DND-41 (cell line): ENCODE measurements at regions not wholly inside any gene's neighbourhood (a gene's known extent, or its start where the extent isn't known, plus 50 kb on each side); places are given as distances from the start of the nearest gene placed in this dataset.

Experiments
- EZH2 ChIP-seq: IDR thresholded peaks from 3 replicates; pipeline ENCODE4 v1.6.1; 2012; ENCODE audit warnings: borderline replicate concordance, low read depth, mild to moderate bottlenecking, moderate library complexity, low read length, inconsistent platforms; ENCODE audit not compliant: severe bottlenecking
- TF ChIP-seq, protein P1 (sequence below): IDR thresholded peaks from 2 replicates; pipeline ENCODE4 v1.5.1; 2012; ENCODE audit warnings: borderline replicate concordance, low read length, moderate library complexity, mild to moderate bottlenecking; ENCODE audit not compliant: poor library complexity, severe bottlenecking; ENCODE audit errors: extremely low read depth

DNA sequence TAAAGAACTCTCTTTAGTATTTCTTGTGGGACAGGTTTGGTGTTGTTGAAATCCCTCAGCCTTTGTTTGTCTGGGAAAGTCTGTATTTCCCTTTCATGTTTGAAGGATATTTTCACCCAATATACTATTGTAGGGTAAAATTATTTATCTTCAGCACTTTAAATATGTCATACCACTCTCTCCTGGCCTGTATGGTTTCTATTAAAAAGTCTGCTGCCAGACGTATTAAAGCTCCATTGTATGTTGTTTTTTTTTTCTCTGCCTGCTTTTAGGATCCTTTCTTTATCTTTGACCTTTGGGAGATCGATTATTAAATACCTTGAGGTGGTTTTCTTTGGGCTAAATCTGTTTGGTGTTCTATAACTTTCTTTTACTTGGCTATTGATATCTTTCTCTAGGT, 119.0 kb upstream of the TBC1D5 start:
- TF ChIP-seq, protein P1, sequence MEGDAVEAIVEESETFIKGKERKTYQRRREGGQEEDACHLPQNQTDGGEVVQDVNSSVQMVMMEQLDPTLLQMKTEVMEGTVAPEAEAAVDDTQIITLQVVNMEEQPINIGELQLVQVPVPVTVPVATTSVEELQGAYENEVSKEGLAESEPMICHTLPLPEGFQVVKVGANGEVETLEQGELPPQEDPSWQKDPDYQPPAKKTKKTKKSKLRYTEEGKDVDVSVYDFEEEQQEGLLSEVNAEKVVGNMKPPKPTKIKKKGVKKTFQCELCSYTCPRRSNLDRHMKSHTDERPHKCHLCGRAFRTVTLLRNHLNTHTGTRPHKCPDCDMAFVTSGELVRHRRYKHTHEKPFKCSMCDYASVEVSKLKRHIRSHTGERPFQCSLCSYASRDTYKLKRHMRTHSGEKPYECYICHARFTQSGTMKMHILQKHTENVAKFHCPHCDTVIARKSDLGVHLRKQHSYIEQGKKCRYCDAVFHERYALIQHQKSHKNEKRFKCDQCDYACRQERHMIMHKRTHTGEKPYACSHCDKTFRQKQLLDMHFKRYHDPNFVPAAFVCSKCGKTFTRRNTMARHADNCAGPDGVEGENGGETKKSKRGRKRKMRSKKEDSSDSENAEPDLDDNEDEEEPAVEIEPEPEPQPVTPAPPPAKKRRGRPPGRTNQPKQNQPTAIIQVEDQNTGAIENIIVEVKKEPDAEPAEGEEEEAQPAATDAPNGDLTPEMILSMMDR: no peak
- TF ChIP-seq EZH2: no peak
